BLaER1 (cell line): ENCODE measurements at regions not wholly inside any gene's neighbourhood (a gene's known extent, or its start where the extent isn't known, plus 50 kb on each side); places are given as distances from the start of the nearest gene placed in this dataset.
"Not testable (repeated sequence)": the region's sequence is repeated elsewhere in the genome, so short reads cannot be mapped to it uniquely, and the experiment has no call there.

Experiments used
- H3K27ac ChIP-seq: shearing (Covaris generic); formaldehyde crosslinking; 2 replicates; pipeline ENCODE4 v1.8.1; 2022
- H3K27me3 ChIP-seq: shearing (Covaris generic); formaldehyde crosslinking; 2 replicates; pipeline ENCODE4 v1.8.1; 2022
- H3K36me3 ChIP-seq: shearing (Covaris generic); formaldehyde crosslinking; 2 replicates; pipeline ENCODE4 v1.8.1; 2022
- H3K4me1 ChIP-seq: shearing (Covaris generic); formaldehyde crosslinking; 2 replicates; pipeline ENCODE4 v1.8.1; 2022
- H3K4me2 ChIP-seq: shearing (Covaris generic); formaldehyde crosslinking; 2 replicates; pipeline ENCODE4 v1.8.1; 2022
- H3K4me3 ChIP-seq: shearing (Covaris generic); formaldehyde crosslinking; 2 replicates; pipeline ENCODE4 v1.8.1; 2022
- H3K9ac ChIP-seq: shearing (Covaris generic); formaldehyde crosslinking; 2 replicates; pipeline ENCODE4 v1.8.1; 2022
- H3K9me3 ChIP-seq: shearing (Covaris generic); formaldehyde crosslinking; 2 replicates; pipeline ENCODE4 v1.8.1; 2022
- H4K20me1 ChIP-seq: shearing (Covaris generic); formaldehyde crosslinking; 2 replicates; pipeline ENCODE4 v1.8.1; 2022
- Cebpa-rat ChIP-seq: shearing (Covaris generic); IDR thresholded peaks from 2 replicates; pipeline ENCODE4 v1.8.1; 2022

- H3K4me1 ChIP-seq = no peaks in the 10 kb centered on the region
- H3K4me2 ChIP-seq = no peak overlapping the region
- no peaks in the 10 kb centered on the region for H4K20me1 ChIP-seq
- H3K27ac ChIP-seq = no peak overlapping the region
- no peaks in the 10 kb centered on the region for H3K9me3 ChIP-seq
- no peak overlapping the region for H3K4me3 ChIP-seq
- H3K9ac ChIP-seq = no peak overlapping the region
- no peaks in the 10 kb centered on the region for H3K27me3 ChIP-seq
- no peak for TF ChIP-seq Cebpa-rat
- H3K36me3 ChIP-seq = no peaks in the 10 kb centered on the region
Measured at GRCh38 chr2:142796588-142796987, 80.9 kb upstream of the KYNU start.

- Histone ChIP-seq H3K27me3 (no peaks in the 10 kb centered on the region), H3K36me3 (no peaks in the 10 kb centered on the region), H4K20me1 (no peaks in the 10 kb centered on the region), H3K9me3 (no peaks in the 10 kb centered on the region), H3K4me2 (no peak overlapping the region), H3K27ac (no peak overlapping the region), H3K4me1 (no peaks in the 10 kb centered on the region), H3K4me3 (no peak overlapping the region), H3K9ac (no peak overlapping the region)
- no peak for TF ChIP-seq Cebpa-rat
Measured at GRCh38 chr2:142796161-142796560, 81.3 kb upstream of the KYNU start.

GRCh38 chr2:142794850-142795249, 82.6 kb upstream of the KYNU start:
- Histone ChIP-seq H3K9me3 (no peaks in the 10 kb centered on the region), H3K4me2 (no peak overlapping the region), H3K27me3 (no peaks in the 10 kb centered on the region), H3K36me3 (no peaks in the 10 kb centered on the region), H3K4me3 (no peak overlapping the region), H3K4me1 (no peaks in the 10 kb centered on the region), H3K9ac (no peak overlapping the region), H4K20me1 (no peaks in the 10 kb centered on the region), H3K27ac (no peak overlapping the region)
- TF ChIP-seq Cebpa-rat = no peak

DNA sequence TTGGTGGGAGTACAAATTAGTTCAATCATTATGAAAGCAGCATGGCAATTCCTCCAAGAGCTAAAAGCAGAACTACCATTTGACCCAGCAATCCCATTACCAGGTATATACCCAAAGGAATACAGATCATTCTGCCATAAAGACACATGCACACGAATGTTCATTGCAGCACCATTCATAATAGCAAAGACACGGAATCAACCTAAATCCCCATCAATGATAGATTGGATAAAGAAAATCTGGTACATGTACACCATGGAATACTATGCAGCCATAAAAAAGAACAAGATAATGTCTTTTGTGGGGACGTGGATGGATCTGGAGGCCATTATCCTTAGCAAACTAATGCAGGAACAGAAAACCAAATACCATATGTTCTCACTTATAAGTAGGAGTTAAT, 85.1 kb upstream of the KYNU start:
- not testable (repeated sequence) for H3K27me3 ChIP-seq, H4K20me1 ChIP-seq, H3K4me1 ChIP-seq, H3K9ac ChIP-seq, H3K36me3 ChIP-seq, H3K9me3 ChIP-seq, H3K4me2 ChIP-seq, H3K27ac ChIP-seq, H3K4me3 ChIP-seq

- Histone ChIP-seq H3K4me3 (no peak overlapping the region), H3K4me2 (no peak overlapping the region), H3K27me3 (no peaks in the 10 kb centered on the region), H4K20me1 (no peaks in the 10 kb centered on the region), H3K4me1 (no peaks in the 10 kb centered on the region), H3K27ac (no peak overlapping the region), H3K9me3 (no peaks in the 10 kb centered on the region), H3K36me3 (no peaks in the 10 kb centered on the region), H3K9ac (no peak overlapping the region)
- no peak for TF ChIP-seq Cebpa-rat
Measured at GRCh38 chr2:142791335-142791734, 86.1 kb upstream of the KYNU start.

GRCh38 chr2:142786918-142787702, 90.4 kb upstream of the KYNU start:
- TF ChIP-seq Cebpa-rat = no peak
- no peaks in the 10 kb centered on the region for H3K27me3 ChIP-seq

GRCh38 chr2:142782942-142783443, 94.5 kb upstream of the KYNU start:
- Histone ChIP-seq H3K36me3 (no peaks in the 10 kb centered on the region), H3K9me3 (no peaks in the 10 kb centered on the region), H3K4me3 (no peak overlapping the region), H3K4me1 (no peaks in the 10 kb centered on the region), H4K20me1 (no peaks in the 10 kb centered on the region), H3K27me3 (no peaks in the 10 kb centered on the region), H3K9ac (no peak overlapping the region), H3K4me2 (no peak overlapping the region), H3K27ac (no peak overlapping the region)
- no peak for TF ChIP-seq Cebpa-rat

More at GRCh38 chr2:142786918-142787702, 90.4 kb upstream of the KYNU start:
- H3K9me3 ChIP-seq = no peaks in the 10 kb centered on the region
- no peaks in the 10 kb centered on the region for H4K20me1 ChIP-seq
- H3K4me3 ChIP-seq = no peak overlapping the region
- no peak overlapping the region for H3K9ac ChIP-seq
- H3K36me3 ChIP-seq = no peaks in the 10 kb centered on the region
- H3K4me1 ChIP-seq = no peaks in the 10 kb centered on the region
- H3K27ac ChIP-seq = no peak overlapping the region
- H3K4me2 ChIP-seq = no peak overlapping the region

- no peaks in the 10 kb centered on the region for H3K4me1 ChIP-seq
- H3K27me3 ChIP-seq = no peaks in the 10 kb centered on the region
- H3K4me3 ChIP-seq = no peak overlapping the region
- no peak overlapping the region for H3K27ac ChIP-seq
- no peaks in the 10 kb centered on the region for H4K20me1 ChIP-seq
- H3K36me3 ChIP-seq = no peaks in the 10 kb centered on the region
- no peaks in the 10 kb centered on the region for H3K9me3 ChIP-seq
- no peak for TF ChIP-seq Cebpa-rat
- H3K4me2 ChIP-seq = no peak overlapping the region
- H3K9ac ChIP-seq = no peak overlapping the region
Measured at GRCh38 chr2:142781146-142781545, 96.3 kb upstream of the KYNU start.

GRCh38 chr2:142778289-142778688, 99.2 kb upstream of the KYNU start:
- Histone ChIP-seq H3K4me3 (no peak overlapping the region), H4K20me1 (no peaks in the 10 kb centered on the region), H3K4me2 (no peak overlapping the region), H3K4me1 (no peaks in the 10 kb centered on the region), H3K9me3 (no peaks in the 10 kb centered on the region), H3K9ac (no peak overlapping the region), H3K36me3 (no peaks in the 10 kb centered on the region), H3K27me3 (no peaks in the 10 kb centered on the region), H3K27ac (no peak overlapping the region)
- TF ChIP-seq Cebpa-rat = no peak

DNA sequence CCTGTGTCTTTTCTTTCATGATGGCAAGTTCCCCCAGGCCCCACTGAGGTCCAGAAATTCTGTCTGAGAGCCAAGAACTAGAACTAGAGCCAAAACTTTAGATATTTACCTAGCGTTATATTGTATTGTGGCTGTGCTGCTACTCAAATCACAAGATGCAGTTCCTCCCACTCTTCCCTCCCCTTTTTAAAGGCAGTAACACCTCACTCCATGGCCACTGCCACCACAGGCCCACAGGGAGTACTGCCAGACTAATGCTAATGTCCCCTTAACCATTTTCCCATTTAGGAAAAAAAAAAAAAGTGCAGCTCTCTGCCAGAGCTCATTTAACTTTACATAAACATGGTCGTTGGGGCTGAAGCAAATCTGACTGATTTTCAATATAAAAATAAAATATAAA, 99.7 kb upstream of the KYNU start:
- Histone ChIP-seq H3K4me3 (no peak overlapping the region), H3K27ac (no peak overlapping the region), H3K4me2 (no peak overlapping the region), H3K27me3 (no peaks in the 10 kb centered on the region), H3K4me1 (no peaks in the 10 kb centered on the region), H3K36me3 (no peaks in the 10 kb centered on the region), H4K20me1 (no peaks in the 10 kb centered on the region), H3K9me3 (no peaks in the 10 kb centered on the region), H3K9ac (no peak overlapping the region)
- no peak for TF ChIP-seq Cebpa-rat

DNA sequence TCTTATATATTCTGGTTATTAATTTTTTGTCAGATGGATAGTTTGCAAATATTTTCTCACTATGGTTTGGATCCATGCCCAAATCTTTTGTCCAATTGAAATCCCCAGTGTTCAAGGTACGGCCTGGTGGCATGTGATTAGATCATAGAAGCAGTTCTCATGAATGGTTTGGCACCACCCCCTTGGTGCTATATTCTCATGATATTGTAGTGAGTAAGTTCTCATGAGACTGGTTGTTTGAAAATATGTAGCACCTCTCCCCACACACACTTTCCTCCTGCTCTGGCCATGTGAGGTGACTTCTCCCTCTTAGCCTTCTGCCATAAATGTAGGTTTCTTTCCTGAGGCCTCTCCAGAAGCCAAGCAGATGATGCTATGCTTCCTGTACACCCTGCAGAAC, 107.7 kb upstream of the KYNU start:
- peaks cover 14% of the 10 kb centered on the region for H3K9me3 ChIP-seq
- H3K4me1 ChIP-seq = no peaks in the 10 kb centered on the region
- TF ChIP-seq Cebpa-rat = no peak
- no peaks in the 10 kb centered on the region for H4K20me1 ChIP-seq
- no peak overlapping the region for H3K9ac ChIP-seq
- H3K27me3 ChIP-seq = no peaks in the 10 kb centered on the region
- H3K27ac ChIP-seq = no peak overlapping the region
- H3K4me2 ChIP-seq = no peak overlapping the region
- no peak overlapping the region for H3K4me3 ChIP-seq
- H3K36me3 ChIP-seq = no peaks in the 10 kb centered on the region
